ENCODE measurements at regions not wholly inside any gene's neighbourhood (a gene's known extent, or its start where the extent isn't known, plus 50 kb on each side); places are given as distances from the start of the nearest gene placed in this dataset.

DNA sequence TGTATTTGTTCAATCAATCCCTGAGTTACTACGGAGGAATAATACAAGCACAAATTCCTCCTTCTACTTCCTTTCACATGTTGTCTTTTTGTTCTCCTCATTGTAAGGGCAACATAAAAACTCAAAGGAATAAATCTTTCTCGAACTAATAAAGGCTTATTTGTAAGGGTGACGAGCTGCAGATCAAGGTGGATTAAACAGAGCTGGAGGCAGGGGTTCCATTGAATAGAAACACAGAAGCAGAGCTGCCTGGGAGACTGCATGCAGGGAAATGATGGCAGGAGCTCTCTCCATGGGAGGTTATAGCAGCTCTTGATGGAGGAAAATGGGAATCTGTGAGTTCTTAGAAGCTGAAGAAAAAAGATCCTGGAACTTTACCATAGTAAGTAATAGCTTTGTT is 160.2 kb downstream of the CYYR1 start:
- no peak for TF ChIP-seq POLR2A (IDR thresholded peaks at IDR 0.05)
- TF ChIP-seq, protein P1, sequence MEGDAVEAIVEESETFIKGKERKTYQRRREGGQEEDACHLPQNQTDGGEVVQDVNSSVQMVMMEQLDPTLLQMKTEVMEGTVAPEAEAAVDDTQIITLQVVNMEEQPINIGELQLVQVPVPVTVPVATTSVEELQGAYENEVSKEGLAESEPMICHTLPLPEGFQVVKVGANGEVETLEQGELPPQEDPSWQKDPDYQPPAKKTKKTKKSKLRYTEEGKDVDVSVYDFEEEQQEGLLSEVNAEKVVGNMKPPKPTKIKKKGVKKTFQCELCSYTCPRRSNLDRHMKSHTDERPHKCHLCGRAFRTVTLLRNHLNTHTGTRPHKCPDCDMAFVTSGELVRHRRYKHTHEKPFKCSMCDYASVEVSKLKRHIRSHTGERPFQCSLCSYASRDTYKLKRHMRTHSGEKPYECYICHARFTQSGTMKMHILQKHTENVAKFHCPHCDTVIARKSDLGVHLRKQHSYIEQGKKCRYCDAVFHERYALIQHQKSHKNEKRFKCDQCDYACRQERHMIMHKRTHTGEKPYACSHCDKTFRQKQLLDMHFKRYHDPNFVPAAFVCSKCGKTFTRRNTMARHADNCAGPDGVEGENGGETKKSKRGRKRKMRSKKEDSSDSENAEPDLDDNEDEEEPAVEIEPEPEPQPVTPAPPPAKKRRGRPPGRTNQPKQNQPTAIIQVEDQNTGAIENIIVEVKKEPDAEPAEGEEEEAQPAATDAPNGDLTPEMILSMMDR (IDR thresholded peaks at IDR 0.05): no peak
- Histone ChIP-seq H3K27me3 (no peaks in the 10 kb centered on the region), H3K4me3 (no peak overlapping the region), H3K9me3 (no peaks in the 10 kb centered on the region), H3K27ac (no peak overlapping the region), H3K4me1 (peaks cover 0 to 16% (median 0%) of the 10 kb centered on the region in 3 donors), H3K36me3 (no peaks in the 10 kb centered on the region)
- intact Hi-C loops (cut with DNase I): no loop called here
- DNase-seq: no peak
- 16 to 64% methylated on average over 3 of the region's 3 CpGs for WGBS, 2 donors

DNA sequence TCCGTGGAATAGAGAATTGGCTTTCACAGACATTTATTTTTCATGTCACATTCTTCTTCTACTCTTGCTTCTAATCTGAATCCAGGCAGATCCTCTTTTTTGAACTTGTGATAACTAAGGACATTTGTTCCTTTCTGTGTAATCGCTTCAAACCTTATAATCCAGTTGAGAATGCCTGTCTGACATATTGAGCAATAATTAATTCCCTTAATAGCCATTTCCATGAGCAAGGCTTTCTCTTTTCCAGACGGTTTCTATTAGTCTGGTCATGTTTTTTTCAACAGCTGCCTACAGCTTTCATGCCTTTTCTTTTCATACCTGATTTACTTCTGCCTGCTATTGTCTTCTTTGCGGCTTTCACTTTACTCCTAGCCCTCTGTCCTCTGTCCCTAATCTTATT is 163.4 kb downstream of the CYYR1 start:
- no peak for DNase-seq
- intact Hi-C loops (cut with DNase I): no loop called here

DNA sequence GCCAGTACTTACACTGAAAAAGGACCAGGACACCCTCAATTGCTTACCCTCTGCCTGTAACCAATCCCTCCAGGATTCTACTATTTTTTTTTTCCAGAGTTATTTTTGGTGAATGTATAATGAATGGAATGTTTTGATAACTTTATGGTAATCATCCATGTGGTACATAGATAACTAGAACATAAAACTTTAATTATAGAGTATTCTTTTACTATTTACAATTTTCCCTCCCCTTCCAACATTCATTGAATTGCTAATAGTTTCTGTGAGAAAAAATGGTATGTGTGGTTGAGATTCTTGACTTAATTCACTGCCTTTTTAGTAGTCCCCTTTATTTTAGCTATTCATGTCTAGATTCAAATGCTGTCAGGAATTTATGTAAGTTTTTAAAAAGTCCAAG is 164.6 kb downstream of the CYYR1 start:
- H3K36me3 ChIP-seq: no peaks in the 10 kb centered on the region
- TF ChIP-seq, protein P1 (IDR thresholded peaks at IDR 0.05): no peak
- TF ChIP-seq POLR2A (IDR thresholded peaks at IDR 0.05): no peak
- intact Hi-C loops (cut with DNase I): no loop called here
- H3K27ac ChIP-seq: no peak overlapping the region
- no peaks in the 10 kb centered on the region for H3K27me3 ChIP-seq
- no peak for DNase-seq
- peaks cover 6 to 33% (median 8%) of the 10 kb centered on the region in 3 donors for H3K4me1 ChIP-seq
- H3K9me3 ChIP-seq: no peaks in the 10 kb centered on the region
- H3K4me3 ChIP-seq: no peak overlapping the region

More for the DNA sequence above, 163.4 kb downstream of the CYYR1 start:
- 31 to 33% methylated on average over 4 of the region's 4 CpGs for WGBS, 2 donors
- TF ChIP-seq, protein P1 (IDR thresholded peaks at IDR 0.05): no peak
- TF ChIP-seq POLR2A (IDR thresholded peaks at IDR 0.05): no peak
- H3K27me3 ChIP-seq: no peaks in the 10 kb centered on the region
- H3K27ac ChIP-seq: no peak overlapping the region
- H3K4me1 ChIP-seq: peaks cover 6 to 33% (median 8%) of the 10 kb centered on the region in 3 donors
- H3K9me3 ChIP-seq: no peaks in the 10 kb centered on the region
- H3K4me3 ChIP-seq: no peak overlapping the region
- H3K36me3 ChIP-seq: no peaks in the 10 kb centered on the region

DNA sequence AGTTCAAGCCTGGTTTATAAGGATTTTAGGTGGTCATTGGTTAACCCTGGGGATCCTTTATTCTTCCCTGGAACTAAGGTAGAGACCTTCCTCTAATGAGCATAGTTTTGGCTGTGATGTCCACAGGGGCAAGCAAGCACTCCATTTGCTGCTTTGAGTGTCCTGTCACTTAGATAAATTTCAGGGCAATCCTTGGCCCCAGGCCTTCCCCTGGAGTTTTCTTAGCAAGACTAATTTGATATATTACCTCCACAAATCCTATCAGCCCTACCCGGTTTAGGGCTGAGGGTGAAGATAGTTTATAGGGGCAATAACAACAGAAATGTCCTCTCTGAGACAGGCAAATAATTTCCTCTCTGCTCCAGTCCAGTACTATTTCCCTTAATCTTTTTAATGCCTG is 166.6 kb downstream of the CYYR1 start:
- DNase-seq: no peak
- intact Hi-C loops (cut with DNase I): no loop called here
- Histone ChIP-seq H3K4me1 (peaks cover 6 to 33% (median 8%) of the 10 kb centered on the region in 3 donors), H3K36me3 (no peaks in the 10 kb centered on the region), H3K9me3 (no peaks in the 10 kb centered on the region), H3K4me3 (peak overlapping the region in 2 of 4 donors; percentile 17 to 36), H3K27me3 (no peaks in the 10 kb centered on the region), H3K27ac (peak overlapping the region in 1 of 4 donors; percentile 40)
- TF ChIP-seq, protein P1 (IDR thresholded peaks at IDR 0.05): no peak
- no peak for TF ChIP-seq POLR2A (IDR thresholded peaks at IDR 0.05)
- 7 to 13% methylated on average over 1 of the region's 1 CpG for WGBS, 2 donors

DNA sequence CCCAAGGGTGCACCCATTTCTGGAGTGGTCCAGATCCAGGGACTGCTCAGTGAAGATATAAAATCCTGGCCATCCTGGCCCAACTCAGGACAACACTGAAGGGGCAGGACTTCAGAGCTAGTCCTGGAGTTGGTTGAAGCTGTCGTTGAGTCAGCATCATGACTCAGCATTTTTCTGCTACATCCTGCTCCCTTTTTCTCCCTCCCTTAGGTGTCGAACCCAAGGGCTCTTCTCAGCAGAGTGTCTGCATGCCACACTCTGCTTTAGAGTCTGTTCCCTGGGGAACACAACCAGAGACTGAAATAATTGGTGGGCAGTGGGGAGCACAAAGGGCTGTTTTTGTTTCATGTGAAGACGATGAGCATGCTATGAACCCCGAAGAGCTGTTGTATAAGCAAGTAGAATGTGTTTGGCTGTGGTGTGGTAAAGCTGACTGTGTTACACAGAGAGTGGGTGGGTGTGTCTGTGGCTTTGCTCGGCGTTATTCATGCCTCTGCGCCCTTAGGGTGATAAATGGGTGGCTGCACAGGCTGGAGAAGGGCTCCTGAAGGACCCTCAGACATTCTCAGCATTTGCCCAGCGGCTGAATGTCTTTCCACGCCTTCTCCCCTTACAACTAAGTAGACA is 167.2 kb downstream of the CYYR1 start:
- 14 to 54% methylated on average over 7 to 9 of the region's 9 CpGs for WGBS, 2 donors
- Histone ChIP-seq H3K36me3 (no peaks in the 10 kb centered on the region), H3K9me3 (no peaks in the 10 kb centered on the region), H3K4me3 (peak overlapping the region in 3 of 4 donors; percentile 3 to 36 (median 17)), H3K27ac (peak overlapping the region in 3 of 4 donors; percentile 19 to 58 (median 40)), H3K27me3 (no peaks in the 10 kb centered on the region), H3K4me1 (peaks cover 6 to 33% (median 8%) of the 10 kb centered on the region in 3 donors)
- no peak for DNase-seq
- TF ChIP-seq, protein P1 (IDR thresholded peaks at IDR 0.05): no peak
- no peak for TF ChIP-seq POLR2A (IDR thresholded peaks at IDR 0.05)
- intact Hi-C loops (cut with DNase I): no loop called here
